Spinal cord (tissue), 9 donors: ENCODE measurements at regions not wholly inside any gene's neighbourhood (a gene's known extent, or its start where the extent isn't known, plus 50 kb on each side); places are given as distances from the start of the nearest gene placed in this dataset.

Source experiments
- DNase-seq, 6 donors: peaks; one replicate each; pipeline versions ENCODE4 v3.0.0 to v3.0.0-alpha.2; 2013 to 2015; ENCODE audit warnings: low spot score in 6 of 6, low read depth in 4 of 6
- H3K27ac ChIP-seq: one replicate; pipeline ENCODE4 v1.5.1; 2013; ENCODE audit warnings: low read depth, low read length, control low read depth
- H3K27me3 ChIP-seq: one replicate; pipeline ENCODE4 v1.6.1; 2013; ENCODE audit warnings: low read length; ENCODE audit not compliant: control insufficient read depth, insufficient read depth
- H3K36me3 ChIP-seq: one replicate; pipeline ENCODE4 v1.6.1; 2013; ENCODE audit warnings: low read length; ENCODE audit not compliant: control insufficient read depth, insufficient read depth
- H3K4me1 ChIP-seq: one replicate; pipeline ENCODE4 v1.6.1; 2013; ENCODE audit warnings: low read length; ENCODE audit not compliant: control insufficient read depth, insufficient read depth
- H3K4me3 ChIP-seq: one replicate; pipeline ENCODE4 v1.5.1; 2013; ENCODE audit warnings: low read depth, low read length, control low read depth
- H3K9me3 ChIP-seq: one replicate; pipeline ENCODE4 v1.6.1; 2013; ENCODE audit warnings: low read length; ENCODE audit not compliant: control insufficient read depth, insufficient read depth
- WGBS: methylation state at CpG from one replicate; pipeline ENCODE4 v1.1.5; 2013; ENCODE audit warnings: missing lambda C conversion rate; ENCODE audit not compliant: insufficient coverage; 5-methylcytosine and 5-hydroxymethylcytosine counted together
- donor health status: healthy.

DNA sequence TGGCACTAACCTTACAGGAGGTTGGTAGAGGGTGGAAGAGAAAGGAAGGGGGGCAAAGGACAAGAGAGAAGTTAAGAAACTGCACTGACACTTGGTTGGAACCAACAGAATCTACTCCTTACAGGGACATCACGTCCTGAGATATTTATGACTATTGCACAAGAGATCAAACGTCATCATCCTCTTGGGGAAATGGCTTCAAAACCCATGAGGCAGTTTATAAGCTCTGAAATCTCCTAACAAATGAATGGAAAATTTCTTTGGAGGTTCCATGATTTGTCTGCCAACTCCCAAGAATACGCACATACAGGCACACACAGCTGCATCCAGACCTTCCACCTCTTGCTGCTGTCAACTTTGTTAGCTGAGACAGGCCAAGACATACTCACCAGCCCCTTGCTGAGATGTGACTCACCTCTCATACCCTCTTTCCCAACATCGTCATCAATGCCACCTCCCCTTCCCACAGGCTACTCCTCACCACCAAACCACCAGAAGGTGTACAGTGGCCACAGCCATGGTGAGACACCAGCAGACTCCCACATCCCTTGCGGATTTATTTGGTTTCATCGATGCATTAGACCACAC lies 135.5 kb downstream of the SETD4 start:
- Histone ChIP-seq H3K9me3 (no peaks in the 10 kb centered on the region), H3K27ac (no peak overlapping the region), H3K4me3 (no peak overlapping the region), H3K36me3 (no peaks in the 10 kb centered on the region), H3K27me3 (no peaks in the 10 kb centered on the region), H3K4me1 (no peaks in the 10 kb centered on the region)
- WGBS: 83% methylated on average over 3 of the region's 6 CpGs
- no peak for DNase-seq

GRCh38 chr21:35923971-35924370 lies 136.4 kb downstream of the SETD4 start:
- 81% methylated on average over 2 of the region's 5 CpGs for WGBS
- Histone ChIP-seq H3K27ac (peak overlapping the region; percentile 16), H3K4me3 (no peak overlapping the region), H3K36me3 (no peaks in the 10 kb centered on the region), H3K9me3 (no peaks in the 10 kb centered on the region), H3K27me3 (no peaks in the 10 kb centered on the region), H3K4me1 (no peaks in the 10 kb centered on the region)
- no peak for DNase-seq

- Histone ChIP-seq H3K4me3 (no peak overlapping the region), H3K27ac (peak overlapping the region; percentile 79), H3K4me1 (no peaks in the 10 kb centered on the region), H3K36me3 (no peaks in the 10 kb centered on the region), H3K27me3 (no peaks in the 10 kb centered on the region), H3K9me3 (no peaks in the 10 kb centered on the region)
- no peak for DNase-seq
- no CpG with 5 or more reads among the region's 5 CpGs for WGBS
Observed at GRCh38 chr21:35922618-35923017, 137.7 kb downstream of the SETD4 start.

DNA sequence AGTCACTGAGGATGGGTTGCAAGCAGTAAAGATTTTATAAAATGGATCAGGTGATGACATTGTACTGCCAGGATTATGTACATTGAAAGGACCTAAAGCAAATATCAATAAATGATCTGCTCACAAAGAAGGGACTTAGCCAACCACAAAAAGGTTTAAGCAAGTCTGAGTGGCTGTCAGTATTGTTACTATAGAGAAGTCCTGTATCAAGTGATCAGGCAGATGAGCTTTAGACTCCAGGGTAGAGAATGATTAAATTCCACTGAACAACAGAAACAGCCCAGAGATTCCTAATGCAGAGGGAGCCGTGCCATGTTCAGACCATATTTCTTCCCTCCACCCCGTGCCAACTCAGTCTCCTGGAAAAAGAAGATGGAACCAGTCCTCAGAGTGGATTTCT lies 138.9 kb downstream of the SETD4 start:
- H3K4me1 ChIP-seq: no peaks in the 10 kb centered on the region
- peak overlapping the region; percentile 75 for H3K27ac ChIP-seq
- no peaks in the 10 kb centered on the region for H3K9me3 ChIP-seq
- H3K27me3 ChIP-seq: no peaks in the 10 kb centered on the region
- DNase-seq: no peak
- no peak overlapping the region for H3K4me3 ChIP-seq
- H3K36me3 ChIP-seq: no peaks in the 10 kb centered on the region
- no CpG with 5 or more reads among the region's 2 CpGs for WGBS

DNA sequence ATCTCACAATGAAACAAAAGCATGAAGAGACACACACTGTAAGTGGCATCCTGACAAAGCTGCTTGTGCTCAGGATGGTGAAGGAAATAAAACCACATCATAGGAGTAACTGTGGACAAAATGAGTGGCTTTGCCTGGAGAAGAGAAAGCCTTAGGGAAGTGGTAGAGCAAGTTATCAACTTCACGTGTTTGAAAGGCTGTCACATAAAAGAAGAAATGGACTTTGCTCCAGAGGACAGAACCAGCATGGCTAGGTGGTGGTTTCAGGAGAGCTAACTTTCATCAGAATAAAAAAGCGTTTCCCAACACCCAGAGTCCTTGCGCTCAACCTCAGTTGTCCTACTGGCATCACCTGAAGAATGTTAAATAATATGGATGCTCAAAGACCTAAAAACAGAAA lies 139.9 kb downstream of the SETD4 start:
- Histone ChIP-seq H3K4me1 (no peaks in the 10 kb centered on the region), H3K9me3 (no peaks in the 10 kb centered on the region), H3K36me3 (no peaks in the 10 kb centered on the region), H3K27ac (no peak overlapping the region), H3K27me3 (no peaks in the 10 kb centered on the region), H3K4me3 (no peak overlapping the region)
- WGBS: 50% methylated on average over 1 of the region's 3 CpGs
- no peak for DNase-seq

DNA sequence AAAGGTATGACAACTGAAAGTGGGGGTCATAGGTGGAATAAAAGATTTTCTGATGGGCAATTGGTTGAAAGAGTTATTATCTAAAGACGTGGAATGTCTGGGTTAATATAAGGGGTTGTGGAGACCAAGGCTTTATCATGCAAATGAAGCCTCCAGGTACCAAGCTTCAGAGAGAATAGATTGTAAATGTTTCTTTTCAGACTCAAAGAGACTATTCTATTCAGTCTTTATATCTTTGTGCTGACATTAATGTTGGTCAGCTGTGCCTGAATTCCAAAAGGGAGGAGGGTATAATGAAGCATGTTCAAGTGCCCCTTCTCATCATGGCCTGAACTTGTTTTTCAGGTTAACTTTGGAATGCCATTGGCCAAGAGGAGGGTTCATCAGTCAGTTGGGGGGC lies 145.3 kb downstream of the SETD4 start:
- no peak overlapping the region for H3K27ac ChIP-seq
- H3K4me1 ChIP-seq: no peaks in the 10 kb centered on the region
- no peaks in the 10 kb centered on the region for H3K36me3 ChIP-seq
- 20% methylated on average over 1 of the region's 1 CpG for WGBS
- no peak overlapping the region for H3K4me3 ChIP-seq
- no peak for DNase-seq
- H3K27me3 ChIP-seq: no peaks in the 10 kb centered on the region
- H3K9me3 ChIP-seq: peaks cover 2% of the 10 kb centered on the region

- no peaks in the 10 kb centered on the region for H3K27me3 ChIP-seq
- 64% methylated on average over 1 of the region's 4 CpGs for WGBS
- DNase-seq: no peak
- H3K4me3 ChIP-seq: no peak overlapping the region
- H3K27ac ChIP-seq: no peak overlapping the region
- H3K36me3 ChIP-seq: no peaks in the 10 kb centered on the region
- H3K4me1 ChIP-seq: no peaks in the 10 kb centered on the region
- peaks cover 2% of the 10 kb centered on the region for H3K9me3 ChIP-seq
Observed at GRCh38 chr21:35911412-35912191, 148.7 kb downstream of the SETD4 start.

DNA sequence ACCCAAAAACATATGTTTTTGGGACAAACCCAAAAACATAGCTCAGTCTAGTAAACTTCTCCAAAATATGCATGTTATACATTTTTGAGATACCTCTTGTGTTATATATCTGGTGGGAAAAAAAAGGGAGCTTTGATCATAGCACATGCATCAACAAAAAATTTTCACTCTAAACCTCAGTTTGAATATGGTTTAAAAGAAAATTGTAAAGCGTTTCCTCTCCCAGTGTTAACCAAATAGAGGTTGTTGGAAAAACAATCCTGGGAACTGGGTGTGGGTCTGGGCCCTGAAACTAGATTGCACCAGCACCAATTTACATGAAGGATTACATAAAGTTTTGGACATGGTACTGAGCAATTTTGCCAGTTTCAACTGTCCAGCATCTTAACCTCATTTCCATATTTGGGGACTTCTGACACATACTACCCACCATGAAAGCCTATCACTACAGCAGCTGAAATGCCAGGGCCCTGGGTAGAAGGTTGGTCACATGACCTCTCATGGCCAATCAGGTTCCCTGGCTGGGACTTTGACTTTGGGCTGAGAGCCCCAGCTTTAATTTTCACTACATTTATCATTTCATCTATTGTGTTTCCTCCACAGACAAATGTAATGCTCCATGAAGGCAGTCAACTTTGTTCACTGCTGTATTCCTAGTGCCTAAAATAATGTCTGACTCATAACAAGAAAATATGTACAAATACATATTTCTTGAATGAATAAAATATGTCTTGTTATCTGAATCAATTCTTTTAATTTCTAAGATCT lies 150.7 kb downstream of the SETD4 start:
- Histone ChIP-seq H3K9me3 (peaks cover 2% of the 10 kb centered on the region), H3K36me3 (no peaks in the 10 kb centered on the region), H3K4me1 (no peaks in the 10 kb centered on the region), H3K27ac (no peak overlapping the region), H3K4me3 (no peak overlapping the region), H3K27me3 (no peaks in the 10 kb centered on the region)
- WGBS: no CpG with 5 or more reads among the region's 1 CpG
- no peak for DNase-seq

GRCh38 chr21:35908311-35909078 lies 151.8 kb downstream of the SETD4 start:
- WGBS: 63% methylated on average over 2 of the region's 5 CpGs
- Histone ChIP-seq H3K9me3 (peaks cover 2% of the 10 kb centered on the region), H3K27me3 (no peaks in the 10 kb centered on the region), H3K27ac (no peak overlapping the region), H3K36me3 (no peaks in the 10 kb centered on the region), H3K4me3 (no peak overlapping the region), H3K4me1 (no peaks in the 10 kb centered on the region)
- DNase-seq: no peak
